ENCODE measurements at regions not wholly inside any gene's neighbourhood (a gene's known extent, or its start where the extent isn't known, plus 50 kb on each side); places are given as distances from the start of the nearest gene placed in this dataset.

DNA sequence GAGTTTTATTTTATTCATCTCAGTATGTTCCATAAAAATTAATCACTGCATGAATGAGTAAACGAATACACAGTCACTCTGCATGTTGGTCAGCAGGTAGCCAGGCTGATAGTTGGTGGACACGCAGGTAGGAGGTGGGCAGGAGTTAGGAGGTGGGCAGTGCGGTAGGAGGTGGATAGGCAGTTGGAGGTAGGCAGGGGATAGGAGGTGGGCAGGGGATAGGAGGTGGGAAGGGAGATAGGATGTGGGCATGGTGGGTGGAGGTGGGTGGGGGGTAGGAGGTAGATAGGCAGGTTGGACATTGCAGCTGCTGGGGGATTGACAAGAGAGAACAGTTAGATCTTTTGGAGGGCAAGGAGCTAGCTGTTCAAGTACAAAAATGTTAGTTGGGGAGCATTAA is 322.7 kb downstream of the PTPRU start:
- H3K27me3 ChIP-seq, result no peaks in the 10 kb centered on the region
- no peak overlapping the region for H3K27ac ChIP-seq
- H3K36me3 ChIP-seq, result no peaks in the 10 kb centered on the region
- H3K4me1 ChIP-seq, result no peaks in the 10 kb centered on the region
- TF ChIP-seq, protein P1, sequence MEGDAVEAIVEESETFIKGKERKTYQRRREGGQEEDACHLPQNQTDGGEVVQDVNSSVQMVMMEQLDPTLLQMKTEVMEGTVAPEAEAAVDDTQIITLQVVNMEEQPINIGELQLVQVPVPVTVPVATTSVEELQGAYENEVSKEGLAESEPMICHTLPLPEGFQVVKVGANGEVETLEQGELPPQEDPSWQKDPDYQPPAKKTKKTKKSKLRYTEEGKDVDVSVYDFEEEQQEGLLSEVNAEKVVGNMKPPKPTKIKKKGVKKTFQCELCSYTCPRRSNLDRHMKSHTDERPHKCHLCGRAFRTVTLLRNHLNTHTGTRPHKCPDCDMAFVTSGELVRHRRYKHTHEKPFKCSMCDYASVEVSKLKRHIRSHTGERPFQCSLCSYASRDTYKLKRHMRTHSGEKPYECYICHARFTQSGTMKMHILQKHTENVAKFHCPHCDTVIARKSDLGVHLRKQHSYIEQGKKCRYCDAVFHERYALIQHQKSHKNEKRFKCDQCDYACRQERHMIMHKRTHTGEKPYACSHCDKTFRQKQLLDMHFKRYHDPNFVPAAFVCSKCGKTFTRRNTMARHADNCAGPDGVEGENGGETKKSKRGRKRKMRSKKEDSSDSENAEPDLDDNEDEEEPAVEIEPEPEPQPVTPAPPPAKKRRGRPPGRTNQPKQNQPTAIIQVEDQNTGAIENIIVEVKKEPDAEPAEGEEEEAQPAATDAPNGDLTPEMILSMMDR (IDR thresholded peaks at IDR 0.05), result no peak
- intact Hi-C loops (cut with DNase I), result no loop called here
- H3K9me3 ChIP-seq, result no peaks in the 10 kb centered on the region
- no peak for DNase-seq (ENCODE audit: low spot score in 2 of 2)
- H3K4me3 ChIP-seq, result no peak overlapping the region

DNA sequence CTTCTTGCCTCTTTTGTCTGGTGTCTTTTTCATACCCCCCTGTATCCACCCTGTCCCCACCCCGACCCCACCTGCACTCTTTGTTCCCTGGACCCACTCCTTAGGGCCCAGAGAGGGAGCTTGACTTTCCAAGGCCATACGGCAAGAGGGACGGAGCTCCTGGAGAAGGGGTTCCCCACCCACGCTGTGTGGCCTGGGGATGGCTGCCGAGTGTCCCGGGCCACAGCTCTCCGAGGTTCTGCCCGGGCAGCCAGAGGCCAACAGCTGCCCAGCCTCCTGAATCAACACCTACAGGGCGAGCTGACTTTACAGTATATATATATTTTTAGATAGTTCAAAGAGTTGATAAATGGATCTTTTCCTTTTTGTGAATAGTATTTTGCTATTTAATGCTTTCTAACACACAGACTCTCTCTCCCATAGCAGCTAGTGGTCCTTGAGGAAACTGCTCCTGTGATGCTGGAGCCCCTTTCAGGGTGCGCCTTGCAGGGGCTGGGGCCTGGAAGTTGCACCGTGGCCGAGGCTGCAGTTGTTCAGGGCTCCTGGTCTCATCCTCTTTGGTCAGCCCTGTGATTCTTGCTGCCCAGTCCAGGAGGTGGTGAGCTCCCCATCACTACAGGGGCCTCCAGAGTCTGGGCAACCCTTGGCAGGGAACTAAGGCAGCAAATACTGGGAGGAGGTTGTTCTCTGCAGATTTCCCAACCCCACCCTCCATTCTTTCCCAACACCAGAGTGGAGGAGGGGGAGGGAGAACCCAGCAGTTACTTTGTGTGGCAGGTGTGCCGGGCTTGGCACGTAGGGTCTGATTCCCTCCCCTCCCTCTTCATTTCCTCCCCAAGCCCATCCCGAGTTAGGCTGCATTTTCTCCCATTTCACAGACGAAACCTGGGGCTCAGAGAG is 321.6 kb downstream of the PTPRU start:
- DNase-seq (ENCODE audit: low spot score in 2 of 2), result peak in 1 of 2 donors; percentile 21

DNA sequence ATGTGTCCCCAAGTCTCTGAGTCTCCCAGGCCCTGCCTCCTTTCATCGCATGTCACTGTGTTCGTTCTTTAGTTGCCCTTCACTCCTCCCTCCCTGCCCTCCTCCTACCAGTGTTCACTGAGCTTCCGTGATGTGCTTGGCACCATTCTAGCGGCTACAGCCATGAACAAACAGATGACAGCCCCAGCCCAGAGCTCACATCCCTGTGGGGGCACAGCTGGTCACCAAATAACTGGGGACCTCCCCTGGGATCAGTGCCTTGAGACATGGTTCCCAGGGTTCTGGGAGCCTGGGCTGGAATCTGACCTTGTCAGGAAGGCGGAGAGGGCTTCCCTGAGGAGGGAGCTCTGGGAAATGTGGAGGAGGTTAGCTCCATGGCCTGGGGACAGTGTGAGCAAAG is 320.7 kb downstream of the PTPRU start:
- DNase-seq (ENCODE audit: low spot score in 2 of 2), result no peak
- no peaks in the 10 kb centered on the region for H3K27me3 ChIP-seq
- no peaks in the 10 kb centered on the region for H3K36me3 ChIP-seq
- no peaks in the 10 kb centered on the region for H3K9me3 ChIP-seq
- no peak overlapping the region for H3K4me3 ChIP-seq
- intact Hi-C loops (cut with DNase I), result no loop called here
- H3K4me1 ChIP-seq, result no peaks in the 10 kb centered on the region
- TF ChIP-seq, protein P1 (IDR thresholded peaks at IDR 0.05), result no peak
- H3K27ac ChIP-seq, result no peak overlapping the region

More for the DNA sequence above, 321.6 kb downstream of the PTPRU start:
- Histone ChIP-seq H3K4me1 (no peaks in the 10 kb centered on the region), H3K36me3 (no peaks in the 10 kb centered on the region), H3K9me3 (no peaks in the 10 kb centered on the region), H3K27me3 (no peaks in the 10 kb centered on the region), H3K27ac (no peak overlapping the region), H3K4me3 (no peak overlapping the region)
- intact Hi-C loops (cut with DNase I), result no loop called here
- TF ChIP-seq, protein P1 (IDR thresholded peaks at IDR 0.05), result no peak

DNA sequence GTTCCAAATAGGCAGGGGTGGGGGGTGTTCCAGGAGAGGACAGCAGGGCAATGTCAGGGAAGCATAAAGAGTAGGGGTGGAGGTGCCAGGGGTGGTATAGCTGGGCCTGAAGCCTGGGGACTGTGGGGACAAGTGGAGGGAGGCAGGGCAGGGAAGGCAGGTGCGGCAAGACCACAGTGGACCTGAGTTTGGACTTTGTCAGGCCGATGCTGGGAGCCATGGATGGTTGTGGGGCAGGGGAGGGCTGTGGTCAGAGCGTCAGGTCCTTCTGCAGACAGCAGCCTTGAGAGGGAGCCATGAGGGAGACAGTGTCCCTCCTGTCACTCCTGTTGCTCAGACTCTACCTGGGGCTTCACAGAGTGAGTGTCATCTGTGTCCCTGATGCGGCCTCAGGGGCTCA is 320.3 kb downstream of the PTPRU start:
- DNase-seq (ENCODE audit: low spot score in 2 of 2), result peak in 1 of 2 donors; percentile 56

DNA sequence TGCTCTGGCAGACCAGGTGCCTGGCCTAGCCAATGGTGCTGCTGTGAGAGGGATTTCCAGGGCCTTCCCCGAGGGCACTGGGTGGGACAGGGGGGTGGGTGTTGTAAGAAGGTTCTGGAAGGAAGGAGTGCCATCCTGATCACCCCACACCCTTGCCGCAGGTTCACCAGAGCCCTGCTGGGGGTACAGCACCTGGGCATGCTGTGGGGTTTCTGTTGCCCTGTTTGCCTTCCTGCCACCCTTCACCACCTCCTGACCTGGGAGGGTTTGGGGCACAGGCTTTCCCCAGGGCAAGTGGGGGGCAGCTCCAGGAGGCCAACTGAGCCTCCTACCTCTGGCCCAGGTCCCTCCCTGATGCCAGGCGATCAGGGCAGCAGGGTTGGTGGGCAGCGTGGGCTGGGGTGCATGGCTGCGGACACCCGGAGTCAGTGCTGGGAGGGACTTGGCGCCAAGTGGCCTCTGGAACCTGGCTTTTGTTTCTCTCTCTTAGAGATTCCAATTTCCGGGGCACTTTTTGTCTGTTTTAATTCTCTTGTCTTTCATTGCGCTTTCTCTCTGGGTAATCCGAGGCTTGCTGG is 318.8 kb downstream of the PTPRU start:
- intact Hi-C loops (cut with DNase I), result no loop called here
- TF ChIP-seq, protein P1 (IDR thresholded peaks at IDR 0.05), result no peak
- Histone ChIP-seq H3K27ac (no peak overlapping the region), H3K27me3 (no peaks in the 10 kb centered on the region), H3K36me3 (no peaks in the 10 kb centered on the region), H3K4me1 (no peaks in the 10 kb centered on the region), H3K9me3 (no peaks in the 10 kb centered on the region), H3K4me3 (no peak overlapping the region)
- peak in 1 of 2 donors; percentile 35 for DNase-seq (ENCODE audit: low spot score in 2 of 2)

More for the DNA sequence above, 320.3 kb downstream of the PTPRU start:
- H3K9me3 ChIP-seq, result no peaks in the 10 kb centered on the region
- no peak overlapping the region for H3K27ac ChIP-seq
- no peaks in the 10 kb centered on the region for H3K27me3 ChIP-seq
- no peaks in the 10 kb centered on the region for H3K36me3 ChIP-seq
- H3K4me1 ChIP-seq, result no peaks in the 10 kb centered on the region
- intact Hi-C loops (cut with DNase I), result no loop called here
- TF ChIP-seq, protein P1 (IDR thresholded peaks at IDR 0.05), result no peak
- no peak overlapping the region for H3K4me3 ChIP-seq
